Breast epithelium (tissue), 3 donors: ENCODE measurements at regions not wholly inside any gene's neighbourhood (a gene's known extent, or its start where the extent isn't known, plus 50 kb on each side); places are given as distances from the start of the nearest gene placed in this dataset.

Source experiments
- POLR2A ChIP-seq: fragments of 450-650 bp; IDR thresholded peaks from one replicate; pipeline ENCODE4 v1.6.1; 2016; ENCODE audit warnings: antibody characterized with exemption, mild to moderate bottlenecking, moderate library complexity
- POLR2AphosphoS5 ChIP-seq, 3 donors: sonication (generic); formaldehyde crosslinking; IDR thresholded peaks; one replicate each; pipeline ENCODE4 v1.6.1; 2017; ENCODE audit warnings: antibody characterized with exemption in 3 of 3
- TF ChIP-seq, protein P1 (sequence below), 3 donors: fragments of 450-650 bp; IDR thresholded peaks; one replicate each; pipeline ENCODE4 v1.5.1; 2016 to 2017; ENCODE audit warnings: antibody characterized with exemption in 3 of 3, mild to moderate bottlenecking in 3 of 3, moderate library complexity in 3 of 3

DNA sequence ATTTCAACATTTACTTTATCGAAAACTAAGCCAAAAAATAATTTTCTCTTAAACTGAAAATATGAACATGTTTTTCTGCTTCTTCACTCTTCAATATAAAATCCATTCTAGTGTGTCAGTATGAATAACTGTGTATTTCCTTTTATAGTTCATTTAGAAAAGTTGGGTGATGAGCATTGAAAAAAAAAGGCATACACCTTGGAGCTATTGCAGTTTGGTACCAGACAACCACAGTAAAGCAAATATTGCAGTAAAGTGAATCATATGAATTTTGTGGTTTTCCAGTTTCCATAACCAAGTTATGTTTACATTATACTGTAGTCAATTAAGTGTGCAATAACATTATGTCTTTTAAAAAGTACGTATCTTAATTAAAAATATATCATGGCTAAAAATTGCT lies 195.0 kb upstream of the FOXG1 start:
- TF ChIP-seq, protein P1, sequence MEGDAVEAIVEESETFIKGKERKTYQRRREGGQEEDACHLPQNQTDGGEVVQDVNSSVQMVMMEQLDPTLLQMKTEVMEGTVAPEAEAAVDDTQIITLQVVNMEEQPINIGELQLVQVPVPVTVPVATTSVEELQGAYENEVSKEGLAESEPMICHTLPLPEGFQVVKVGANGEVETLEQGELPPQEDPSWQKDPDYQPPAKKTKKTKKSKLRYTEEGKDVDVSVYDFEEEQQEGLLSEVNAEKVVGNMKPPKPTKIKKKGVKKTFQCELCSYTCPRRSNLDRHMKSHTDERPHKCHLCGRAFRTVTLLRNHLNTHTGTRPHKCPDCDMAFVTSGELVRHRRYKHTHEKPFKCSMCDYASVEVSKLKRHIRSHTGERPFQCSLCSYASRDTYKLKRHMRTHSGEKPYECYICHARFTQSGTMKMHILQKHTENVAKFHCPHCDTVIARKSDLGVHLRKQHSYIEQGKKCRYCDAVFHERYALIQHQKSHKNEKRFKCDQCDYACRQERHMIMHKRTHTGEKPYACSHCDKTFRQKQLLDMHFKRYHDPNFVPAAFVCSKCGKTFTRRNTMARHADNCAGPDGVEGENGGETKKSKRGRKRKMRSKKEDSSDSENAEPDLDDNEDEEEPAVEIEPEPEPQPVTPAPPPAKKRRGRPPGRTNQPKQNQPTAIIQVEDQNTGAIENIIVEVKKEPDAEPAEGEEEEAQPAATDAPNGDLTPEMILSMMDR (IDR thresholded peaks at IDR 0.05) = no peak
- TF ChIP-seq POLR2AphosphoS5 (IDR thresholded peaks at IDR 0.05) = no peak
- no peak for TF ChIP-seq POLR2A
